GM18505 (cell line): ENCODE measurements at regions not wholly inside any gene's neighbourhood (a gene's known extent, or its start where the extent isn't known, plus 50 kb on each side); places are given as distances from the start of the nearest gene placed in this dataset.
A peak's percentile ranks its signal among the peaks of the same experiment; 100 is the strongest.
"Not testable (repeated sequence)": the region's sequence is repeated elsewhere in the genome, so short reads cannot be mapped to it uniquely, and the experiment has no call there.

Experiments
- ATAC-seq: cut with Tn5 transposase; IDR thresholded peaks from one replicate; pipeline ENCODE4 v1.9.1; 2021; ENCODE audit not compliant: unreplicated experiment
- POLR2A ChIP-seq: IDR thresholded peaks from 4 replicates; pipeline ENCODE4 v1.6.1; 2011; ENCODE audit warnings: borderline replicate concordance; ENCODE audit not compliant: insufficient read depth, insufficient read length; ENCODE audit errors: extremely low read depth

GRCh38 chr9:88917375-88917774, 73.9 kb upstream of the S1PR3 start:
- TF ChIP-seq POLR2A = no peak
- no peak for ATAC-seq

DNA sequence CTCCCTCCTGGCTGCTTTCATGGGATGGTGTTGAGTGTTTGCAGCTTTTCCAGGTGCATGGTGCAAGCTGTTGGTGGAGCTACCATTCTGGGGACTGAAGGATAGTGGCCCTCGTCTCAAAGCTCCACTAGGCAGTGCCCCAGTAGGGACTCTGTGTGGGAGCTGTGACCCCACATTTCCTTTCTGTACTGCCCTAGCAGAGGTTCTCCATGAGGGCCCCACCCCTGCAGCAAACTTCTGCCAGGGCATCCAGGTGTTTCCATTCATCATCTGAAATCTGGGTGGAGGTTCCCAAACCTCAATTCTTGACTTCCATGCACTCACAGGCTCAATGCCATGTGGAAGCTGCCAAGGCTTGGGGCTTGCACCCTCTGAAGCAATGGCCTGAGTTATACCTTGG, 72.7 kb upstream of the S1PR3 start:
- ATAC-seq = not testable (repeated sequence)

- ATAC-seq = no peak
- no peak for TF ChIP-seq POLR2A
These were observed 70.6 kb upstream of the S1PR3 start for GRCh38 chr9:88920645-88921044.

DNA sequence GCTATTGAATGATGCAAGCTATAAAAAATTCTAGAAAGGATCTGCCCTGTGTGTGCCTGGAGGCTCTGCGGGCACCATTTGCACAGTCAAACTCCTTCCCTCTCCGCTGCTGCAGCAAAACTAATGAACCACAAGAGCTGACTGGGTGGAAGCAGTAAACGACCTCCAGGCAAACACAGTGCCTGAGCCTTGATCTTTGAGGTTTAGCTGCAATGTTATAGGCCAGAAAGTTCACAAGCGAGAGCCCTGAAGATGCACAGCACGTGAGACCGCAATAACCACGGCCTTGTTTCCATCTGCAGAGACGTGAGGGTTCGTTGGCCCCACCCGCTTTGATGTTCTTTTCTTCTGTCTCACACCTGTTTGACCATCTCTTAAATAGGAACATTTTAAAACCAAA, 69.2 kb upstream of the S1PR3 start:
- TF ChIP-seq POLR2A = no peak

GRCh38 chr9:88923092-88923491, 68.2 kb upstream of the S1PR3 start:
- no peak for TF ChIP-seq POLR2A
- no peak for ATAC-seq

More for the DNA sequence above, 69.2 kb upstream of the S1PR3 start:
- ATAC-seq = no peak

DNA sequence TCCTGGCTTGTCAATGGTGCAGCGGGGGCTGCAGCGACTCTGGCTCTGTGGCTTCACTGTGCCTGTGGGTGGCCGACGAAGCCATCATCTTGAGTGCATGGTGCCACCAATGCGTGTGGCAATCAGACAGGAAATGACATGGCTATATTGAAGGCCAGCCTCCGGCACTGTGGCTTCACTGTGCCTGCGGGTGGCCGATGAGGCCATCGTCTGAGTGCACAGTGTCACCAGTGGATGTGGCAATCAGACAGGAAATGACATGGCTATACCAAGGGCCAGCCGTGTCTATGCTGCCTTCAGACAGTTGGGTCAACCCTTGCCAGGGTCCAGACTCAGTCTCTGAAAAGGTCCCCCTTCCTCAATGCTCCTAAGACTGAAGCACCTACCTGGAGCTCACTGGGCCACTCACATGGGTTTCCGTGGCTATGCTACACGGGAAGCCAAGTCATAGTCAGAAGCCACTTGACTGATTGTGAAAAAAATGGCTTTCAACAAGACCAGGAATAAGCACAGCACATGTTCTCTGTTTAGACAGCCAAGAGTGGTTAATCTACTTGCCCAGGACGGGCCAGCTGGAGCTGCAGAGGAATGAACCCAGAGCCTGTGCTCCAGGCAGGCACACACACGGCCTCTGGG, 67.5 kb upstream of the S1PR3 start:
- no peak for TF ChIP-seq POLR2A
- no peak for ATAC-seq

GRCh38 chr9:88925481-88925880, 65.8 kb upstream of the S1PR3 start:
- no peak for TF ChIP-seq POLR2A
- no peak for ATAC-seq

- no peak for ATAC-seq
- TF ChIP-seq POLR2A = no peak
These were observed 64.3 kb upstream of the S1PR3 start for GRCh38 chr9:88926781-88927505.

- ATAC-seq = peak; percentile 81
- TF ChIP-seq POLR2A = no peak
These were observed 63.8 kb upstream of the S1PR3 start for GRCh38 chr9:88927510-88927909.

- TF ChIP-seq POLR2A = no peak
- no peak for ATAC-seq
These were observed 60.6 kb upstream of the S1PR3 start for GRCh38 chr9:88930716-88931115.

DNA sequence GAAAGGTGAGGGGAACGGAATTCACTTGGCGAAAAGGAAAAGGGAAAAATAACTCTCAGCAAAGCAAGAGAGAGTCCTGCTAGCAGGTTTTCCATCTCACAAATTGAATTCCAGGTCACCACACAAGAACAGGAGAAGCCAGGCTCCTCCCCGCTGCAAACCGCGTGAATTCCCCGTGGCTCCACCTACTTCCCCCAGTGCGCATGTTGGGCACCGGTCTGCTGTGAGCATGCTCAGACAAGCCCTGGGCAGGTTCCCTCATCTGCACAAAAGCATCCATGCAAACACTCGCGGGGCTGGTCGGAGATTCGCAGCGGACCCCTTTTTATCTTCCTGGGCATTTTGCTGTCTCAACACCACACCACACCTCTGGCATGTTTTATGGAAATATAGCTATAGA, 58.5 kb upstream of the S1PR3 start:
- no peak for ATAC-seq
- no peak for TF ChIP-seq POLR2A

DNA sequence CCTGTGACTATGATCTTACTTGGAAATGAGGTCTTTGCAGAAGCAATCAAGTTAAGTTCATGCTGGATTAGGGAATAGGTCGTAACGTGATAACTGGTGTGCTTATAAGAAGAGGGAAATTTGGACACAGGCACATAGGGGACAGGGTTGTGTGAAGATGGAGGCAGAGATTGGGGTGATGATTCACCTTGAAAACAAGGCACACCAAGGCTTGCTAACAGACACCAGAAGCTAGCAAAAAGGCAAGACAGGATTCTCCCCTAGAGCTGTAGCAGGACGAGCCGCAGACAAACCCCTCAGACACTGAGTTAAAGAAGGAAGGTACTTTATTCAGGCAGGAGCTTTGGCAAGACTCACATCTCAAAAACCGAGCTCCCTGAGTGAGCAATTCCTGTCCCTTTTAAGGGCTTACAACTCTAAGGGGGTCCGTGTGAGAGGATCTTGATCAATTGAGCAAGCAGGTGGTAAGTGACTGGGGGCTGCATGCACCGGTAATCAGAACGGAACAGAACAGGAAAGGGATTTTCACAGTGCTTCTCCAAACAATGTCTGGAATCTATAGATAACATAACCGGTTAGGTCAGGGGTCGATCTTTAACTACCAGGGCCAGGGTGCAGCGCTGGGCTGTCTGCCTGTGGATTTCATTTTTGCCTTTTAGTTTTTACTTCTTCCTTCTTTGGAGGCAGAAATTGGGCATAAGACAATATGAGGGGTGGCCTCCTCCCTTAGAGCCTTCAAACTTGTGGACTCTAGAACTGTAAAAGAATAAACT, 57.5 kb upstream of the S1PR3 start:
- no peak for TF ChIP-seq POLR2A
- ATAC-seq = no peak

GRCh38 chr9:88934876-88935535, 56.3 kb upstream of the S1PR3 start:
- ATAC-seq = no peak
- TF ChIP-seq POLR2A = no peak
